ENCODE measurements at regions not wholly inside any gene's neighbourhood (a gene's known extent, or its start where the extent isn't known, plus 50 kb on each side); places are given as distances from the start of the nearest gene placed in this dataset.
A peak's percentile ranks its signal among the peaks of the same experiment; 100 is the strongest.

DNA sequence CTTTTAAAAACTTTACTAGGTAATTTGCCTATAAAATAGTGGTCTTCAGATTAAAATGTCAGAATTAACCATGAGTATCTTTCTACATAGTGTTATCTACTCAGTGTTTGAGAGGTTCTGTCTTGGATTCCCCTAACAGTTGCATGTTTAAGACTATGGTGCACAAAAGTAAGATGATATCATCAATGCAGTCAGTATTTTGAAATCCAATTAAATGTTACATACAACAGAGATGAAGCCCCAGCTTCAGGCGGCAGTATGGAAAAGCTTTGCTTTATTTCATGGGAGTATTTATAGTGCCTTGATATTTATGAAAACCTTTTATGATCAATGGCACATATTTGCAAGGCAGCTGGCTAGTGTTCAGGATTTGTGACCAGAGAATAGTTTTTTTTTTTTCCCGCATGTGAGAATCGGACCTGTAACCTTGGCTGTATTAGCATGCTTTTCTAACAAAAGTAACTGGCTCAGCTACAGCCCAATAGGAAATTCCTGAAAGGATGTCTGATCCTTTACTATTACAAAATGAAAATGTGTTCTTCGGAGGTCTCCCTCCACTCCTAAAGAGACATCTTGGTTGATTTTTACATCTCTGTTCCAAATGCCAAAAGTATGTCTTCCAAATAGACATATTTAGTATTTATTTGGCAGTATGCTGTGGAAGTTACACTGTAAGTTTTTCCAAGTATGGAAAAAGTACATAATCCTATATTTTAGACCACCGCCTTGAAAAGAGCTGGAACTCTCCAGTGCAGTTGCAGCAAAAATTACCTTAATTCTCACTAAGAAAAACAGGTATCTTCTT, 319.3 kb upstream of the UBE2E3 start:
- DNase-seq (ENCODE audit: insufficient read length, low spot score): no peak
- FAIRE-seq: no peak
- no peak for TF ChIP-seq POLR2A (IDR thresholded peaks at IDR 0.05; ENCODE audit: low read depth, low read length)

DNA sequence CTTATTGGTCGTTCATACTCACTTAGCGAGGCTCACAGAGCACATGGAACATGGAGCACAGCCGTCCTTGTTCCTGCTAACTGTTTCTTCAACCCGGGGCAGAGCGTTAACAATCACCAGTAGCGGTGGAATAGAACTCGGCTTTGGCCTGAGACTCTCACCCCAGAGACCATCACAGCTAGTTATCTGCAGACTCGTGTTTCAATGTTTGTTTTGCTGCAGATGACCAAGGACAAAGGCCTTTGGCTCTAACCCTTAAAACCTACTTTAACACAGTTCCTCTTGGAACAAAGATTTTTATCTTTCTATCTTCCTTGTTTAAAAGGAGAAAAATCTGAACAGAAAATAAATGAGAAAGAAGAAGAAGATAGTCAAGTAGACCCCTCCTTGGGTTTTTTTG, 320.2 kb upstream of the UBE2E3 start:
- no peak for TF ChIP-seq POLR2A (IDR thresholded peaks at IDR 0.05; ENCODE audit: low read depth, low read length)
- DNase-seq (ENCODE audit: insufficient read length, low spot score) (no peak), FAIRE-seq (no peak)

DNA sequence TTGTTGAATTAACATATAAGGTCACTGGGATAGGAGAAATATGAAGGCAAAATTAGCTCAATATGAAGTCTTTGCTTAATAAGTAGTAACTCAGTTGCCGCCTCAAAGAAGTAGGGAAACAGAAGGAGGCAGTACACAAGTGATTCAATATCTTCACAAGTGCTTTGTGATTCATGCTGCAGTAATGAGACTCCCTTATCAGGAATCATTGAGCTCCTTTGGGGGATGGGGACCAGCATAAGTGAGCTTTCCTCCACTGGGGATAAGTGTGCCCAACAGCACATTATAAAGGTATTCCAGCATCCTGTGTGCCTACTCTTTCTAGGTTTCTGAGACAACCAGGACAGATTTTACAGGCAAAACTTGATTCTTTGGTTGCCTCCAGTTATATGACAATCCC, 323.4 kb upstream of the UBE2E3 start:
- DNase-seq (ENCODE audit: insufficient read length, low spot score) (no peak), FAIRE-seq (no peak)

DNA sequence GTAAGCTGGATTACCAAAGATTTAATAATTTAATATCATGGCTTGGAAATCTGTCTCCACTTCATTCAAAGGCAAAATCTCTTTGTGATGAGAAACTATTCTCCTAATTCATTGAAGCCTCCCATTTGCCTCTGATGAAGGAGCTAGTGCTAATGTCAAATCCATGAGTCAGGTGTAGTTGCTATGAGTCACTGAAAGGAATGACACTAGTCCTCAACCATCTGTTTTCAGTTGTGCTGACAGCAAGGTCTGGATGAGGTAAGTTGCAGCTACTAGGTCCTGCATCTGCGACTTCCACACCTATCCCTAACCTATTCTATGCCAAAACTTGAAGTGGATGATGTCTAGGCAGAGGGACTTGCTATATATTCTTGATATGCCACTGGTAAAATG, 324.0 kb upstream of the UBE2E3 start:
- DNase-seq (ENCODE audit: insufficient read length, low spot score) (no peak), FAIRE-seq (peak; percentile 100)
- no peak for TF ChIP-seq POLR2A (IDR thresholded peaks at IDR 0.05; ENCODE audit: low read depth, low read length)

More for the DNA sequence above, 323.4 kb upstream of the UBE2E3 start:
- no peak for TF ChIP-seq POLR2A (IDR thresholded peaks at IDR 0.05; ENCODE audit: low read depth, low read length)

DNA sequence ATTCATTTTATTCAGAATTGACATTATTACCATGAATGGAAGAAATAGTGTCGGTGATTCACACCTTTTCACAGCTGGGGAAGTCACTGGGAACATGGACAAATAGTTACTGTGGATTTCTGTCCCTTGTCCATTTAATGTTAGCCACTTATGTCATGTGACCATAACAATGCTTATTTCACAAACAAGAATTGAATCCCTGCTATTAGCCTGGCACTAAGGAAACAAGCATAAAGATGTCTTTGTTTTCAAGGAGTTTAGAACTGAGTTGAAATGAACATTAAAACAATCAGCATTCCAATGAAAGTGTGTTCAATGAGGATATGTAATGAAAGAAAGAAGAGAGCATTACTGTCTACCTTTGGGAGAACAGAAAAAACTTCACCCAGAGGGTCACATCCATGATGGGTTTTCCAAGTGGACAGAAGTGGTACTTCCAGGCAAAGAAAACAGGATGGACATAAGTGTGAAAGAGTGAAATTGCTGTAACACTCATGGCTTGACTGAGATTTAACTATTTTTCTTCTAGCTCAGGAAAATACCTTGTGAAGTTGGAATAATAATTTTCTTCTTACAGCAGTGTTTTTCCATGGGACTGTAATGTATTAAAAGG, 324.5 kb upstream of the UBE2E3 start:
- FAIRE-seq (no peak), DNase-seq (ENCODE audit: insufficient read length, low spot score) (no peak)
- no peak for TF ChIP-seq POLR2A (IDR thresholded peaks at IDR 0.05; ENCODE audit: low read depth, low read length)

DNA sequence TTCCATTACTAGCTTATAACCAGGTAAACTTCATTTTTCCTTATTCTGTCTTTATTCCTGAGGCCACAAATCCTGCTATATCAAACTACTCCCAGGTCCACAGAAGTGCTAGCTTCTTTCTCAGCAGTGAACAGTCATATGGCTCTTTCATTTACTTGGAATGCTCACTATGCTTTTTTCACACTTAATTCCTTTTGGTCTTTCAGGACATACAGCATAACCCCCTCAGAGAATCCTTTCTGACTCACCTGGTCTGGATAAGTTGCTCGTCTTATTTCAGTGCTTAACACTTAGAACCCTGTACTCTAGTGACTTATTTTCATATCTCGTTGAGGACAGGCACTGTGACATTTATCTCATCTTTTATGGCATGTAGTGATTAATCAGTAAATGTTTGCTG, 325.0 kb upstream of the UBE2E3 start:
- TF ChIP-seq POLR2A (IDR thresholded peaks at IDR 0.05; ENCODE audit: low read depth, low read length): no peak
- FAIRE-seq: no peak
- DNase-seq (ENCODE audit: insufficient read length, low spot score): no peak

DNA sequence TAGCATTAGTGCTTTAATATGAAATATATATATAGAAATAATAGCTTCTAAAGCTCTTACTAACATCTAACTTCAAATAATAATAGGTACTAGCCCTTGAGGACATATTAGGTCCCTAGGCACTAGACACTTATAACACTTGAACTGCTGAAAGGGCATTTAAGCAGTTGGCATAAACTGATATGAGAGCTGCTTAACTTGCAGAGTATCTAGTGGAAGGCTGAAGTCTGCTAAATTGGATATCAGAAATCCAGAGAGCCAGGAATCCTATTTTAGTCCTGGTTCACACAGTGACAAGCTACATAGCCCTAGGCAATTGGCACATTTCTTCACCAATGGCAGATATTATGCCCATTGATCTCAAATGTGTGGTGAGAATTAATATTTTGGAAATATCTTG, 326.9 kb upstream of the UBE2E3 start:
- no peak for DNase-seq (ENCODE audit: insufficient read length, low spot score)
- TF ChIP-seq POLR2A (IDR thresholded peaks at IDR 0.05; ENCODE audit: low read depth, low read length): no peak
- FAIRE-seq: no peak

DNA sequence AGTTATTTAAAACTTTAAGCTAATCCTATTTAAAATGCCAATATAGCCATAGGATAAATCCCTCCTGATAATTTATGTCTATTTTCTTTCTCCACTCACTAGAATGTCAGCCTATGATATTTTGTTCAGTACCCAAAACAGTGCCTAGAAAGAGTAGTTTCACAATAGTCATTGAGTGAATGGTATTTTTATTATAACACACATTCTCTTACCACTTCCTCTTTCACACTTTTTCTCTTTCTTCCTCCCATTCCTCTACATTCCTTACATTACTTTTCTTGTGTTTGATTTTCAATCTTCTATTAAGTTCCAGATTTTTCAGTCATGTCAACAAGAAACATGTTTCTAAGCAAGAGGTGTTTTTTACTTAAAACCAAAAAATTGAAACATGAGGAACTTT, 327.6 kb upstream of the UBE2E3 start:
- peak; percentile 23 for FAIRE-seq
- DNase-seq (ENCODE audit: insufficient read length, low spot score): no peak
- TF ChIP-seq POLR2A (IDR thresholded peaks at IDR 0.05; ENCODE audit: low read depth, low read length): no peak

DNA sequence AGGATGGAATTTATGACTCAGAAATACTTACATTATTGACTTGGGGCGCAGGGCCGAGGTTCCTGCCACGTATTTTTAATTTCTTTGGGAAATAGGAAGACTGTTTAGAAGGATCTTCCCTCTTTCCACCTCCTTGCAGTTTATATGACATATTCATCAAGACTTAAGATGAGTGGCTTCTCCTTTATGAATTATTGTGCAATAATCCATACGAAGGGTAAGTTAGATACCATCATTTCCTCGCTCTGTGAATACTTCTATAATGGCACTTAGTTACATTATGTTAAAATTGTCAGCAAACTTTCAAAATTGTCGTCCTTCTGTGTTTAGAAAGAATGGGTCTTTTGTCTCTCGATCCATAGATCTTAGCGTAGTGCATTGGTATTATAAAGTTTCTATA, 328.8 kb upstream of the UBE2E3 start:
- no peak for TF ChIP-seq POLR2A (IDR thresholded peaks at IDR 0.05; ENCODE audit: low read depth, low read length)
- no peak for DNase-seq (ENCODE audit: insufficient read length, low spot score)
- FAIRE-seq: no peak

DNA sequence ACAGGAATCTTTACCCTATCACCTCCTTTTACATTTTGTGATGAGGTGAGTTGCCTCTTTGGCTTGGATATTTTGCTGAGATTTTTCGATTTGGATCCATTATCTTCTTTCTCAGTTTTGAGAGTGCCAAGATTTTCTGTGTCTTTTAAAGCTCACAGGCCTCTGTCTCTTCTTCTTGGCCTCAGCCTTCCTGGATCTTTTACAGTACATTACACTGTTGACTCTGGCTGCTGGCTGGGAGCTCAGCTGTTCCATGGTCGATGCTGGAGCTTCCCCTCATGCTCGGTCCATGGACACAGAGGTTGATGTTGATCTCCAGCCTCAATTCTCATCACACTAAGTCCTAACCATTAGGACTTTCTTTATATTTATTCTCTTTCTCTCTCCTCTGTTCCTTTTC, 332.8 kb upstream of the UBE2E3 start:
- FAIRE-seq: no peak
- TF ChIP-seq POLR2A (IDR thresholded peaks at IDR 0.05; ENCODE audit: low read depth, low read length): no peak
- no peak for DNase-seq (ENCODE audit: insufficient read length, low spot score)

DNA sequence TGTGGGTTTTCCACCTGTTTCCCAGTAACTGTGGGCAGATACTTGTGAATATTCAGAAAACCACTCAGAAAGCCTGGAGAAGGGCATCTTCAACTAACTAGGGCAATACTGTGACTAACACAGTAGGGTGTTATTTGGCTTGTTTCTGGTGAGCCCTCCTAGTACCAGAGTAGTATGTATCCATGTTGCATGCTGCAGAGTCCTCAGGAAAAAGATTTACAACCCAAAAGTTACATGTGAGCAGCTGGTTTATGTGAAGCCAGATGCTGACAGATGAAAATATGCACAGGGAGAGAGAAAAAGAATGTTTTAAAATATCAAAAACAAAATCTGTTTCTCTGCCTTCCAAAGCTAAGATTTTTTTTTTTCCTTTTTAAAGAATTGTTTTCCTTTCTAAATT, 333.2 kb upstream of the UBE2E3 start:
- FAIRE-seq (peak; percentile 75), DNase-seq (ENCODE audit: insufficient read length, low spot score) (no peak)
- no peak for TF ChIP-seq POLR2A (IDR thresholded peaks at IDR 0.05; ENCODE audit: low read depth, low read length)

DNA sequence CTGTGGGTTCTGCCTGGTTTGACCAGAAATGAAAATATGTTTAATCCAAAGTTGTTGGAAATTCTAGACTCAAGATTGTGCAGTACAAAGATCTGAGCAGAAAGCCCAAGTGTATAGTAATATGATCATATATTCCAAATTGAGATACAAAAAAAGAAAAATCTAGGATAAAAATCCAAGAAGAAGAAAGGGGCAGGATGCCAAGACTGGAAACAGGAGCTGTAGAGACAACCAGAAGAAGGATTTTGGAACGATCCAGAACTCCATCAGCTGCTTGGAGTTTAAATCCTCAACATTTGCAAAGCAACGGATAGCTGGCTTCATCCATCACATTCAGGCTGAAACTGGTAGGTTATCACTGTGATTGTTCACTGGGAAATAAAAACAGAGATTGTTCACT, 333.6 kb upstream of the UBE2E3 start:
- DNase-seq (ENCODE audit: insufficient read length, low spot score): no peak
- FAIRE-seq: no peak
- TF ChIP-seq POLR2A (IDR thresholded peaks at IDR 0.05; ENCODE audit: low read depth, low read length): no peak

DNA sequence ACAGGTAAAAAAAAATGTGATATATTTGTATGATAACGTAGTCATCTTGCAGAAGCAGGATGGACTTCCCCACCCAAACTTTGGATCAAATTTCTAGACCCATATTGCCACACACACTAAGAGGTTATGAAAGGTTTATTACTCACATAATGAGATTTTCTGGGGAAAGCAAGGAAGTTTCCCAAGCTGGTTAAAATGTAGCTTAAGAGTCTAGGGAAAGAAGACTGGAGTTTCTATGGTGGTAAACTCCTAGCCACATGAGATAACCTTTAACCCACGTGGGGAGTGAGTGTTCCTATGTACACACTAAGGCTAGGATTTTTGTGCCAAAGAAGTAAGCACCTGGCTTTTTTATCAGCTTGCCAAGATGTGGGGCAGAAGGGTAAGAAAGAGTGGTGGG, 335.7 kb upstream of the UBE2E3 start:
- TF ChIP-seq POLR2A (IDR thresholded peaks at IDR 0.05; ENCODE audit: low read depth, low read length): no peak
- DNase-seq (ENCODE audit: insufficient read length, low spot score) (no peak), FAIRE-seq (peak; percentile 15)

DNA sequence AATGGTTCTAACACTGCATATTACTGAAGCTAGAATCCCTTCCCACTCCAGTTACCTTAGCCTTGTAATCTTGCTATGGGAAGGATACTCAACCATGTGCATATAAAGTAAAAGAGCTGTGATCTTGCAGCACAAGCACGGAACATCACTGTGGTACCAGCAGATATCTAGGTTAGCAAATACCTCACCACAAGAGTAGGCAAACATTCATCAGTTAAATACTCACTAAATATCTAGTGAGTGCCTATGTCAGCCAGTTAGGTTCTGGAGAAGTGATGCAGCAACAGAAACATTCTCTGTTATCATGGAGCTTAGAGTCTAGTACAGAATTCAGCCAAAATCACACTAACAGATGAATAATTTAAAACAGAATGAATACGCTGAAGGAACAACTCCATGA, 349.6 kb upstream of the UBE2E3 start:
- TF ChIP-seq POLR2A (IDR thresholded peaks at IDR 0.05; ENCODE audit: low read depth, low read length): no peak
- FAIRE-seq: peak; percentile 69
- DNase-seq (ENCODE audit: insufficient read length, low spot score): no peak

All from H54 (cell line).